A673 (cell line): ENCODE measurements at regions not wholly inside any gene's neighbourhood (a gene's known extent, or its start where the extent isn't known, plus 50 kb on each side); places are given as distances from the start of the nearest gene placed in this dataset.

Experiments
- BruUV-seq: library from RNA; stranded (reverse); fragments of 400-500 nt; replicated peaks from 2 replicates; lab custom pipeline; 2021; lab: Mats Ljungman, UMichigan
- CTCF ChIA-PET: fragments of 300-600 bp; sonication (Branson Sonifier 250); formaldehyde crosslinking; loops from one replicate; lab custom pipeline; 2022; ENCODE audit warnings: antibody characterized with exemption; lab: Charles Lee
- POLR2A ChIA-PET: fragments of 300-600 bp; sonication (Branson Sonifier 250); formaldehyde crosslinking; loops from one replicate; lab custom pipeline; 2022; ENCODE audit warnings: antibody characterized with exemption; ENCODE audit not compliant: low non-redundant PET; lab: Charles Lee
- DNase-seq: peaks from one replicate; pipeline ENCODE4 v3.0.0-alpha.2; 2015; ENCODE audit warnings: low spot score
- H3K27ac ChIP-seq: fragments of 200-600 bp; sonication (generic); 2 replicates; pipeline ENCODE4 v1.5.1; 2016; ENCODE audit warnings: mixed run types, low read depth, mild to moderate bottlenecking, mixed read lengths, antibody characterized with exemption, low read length; ENCODE audit not compliant: poor library complexity, severe bottlenecking
- H3K27me3 ChIP-seq: fragments of 200-600 bp; sonication (generic); replicated peaks from 2 replicates; pipeline ENCODE4 v1.6.1; 2017; ENCODE audit warnings: mixed run types, low read depth, mild to moderate bottlenecking, mixed read lengths, antibody characterized with exemption, low read length; ENCODE audit not compliant: insufficient read depth, poor library complexity
- H3K36me3 ChIP-seq: fragments of 200-600 bp; sonication (generic); 2 replicates; pipeline ENCODE4 v1.6.1; 2016; ENCODE audit warnings: mixed run types, mild to moderate bottlenecking, mixed read lengths, antibody characterized with exemption, low read length; ENCODE audit not compliant: insufficient read depth, poor library complexity, severe bottlenecking
- H3K4me1 ChIP-seq: fragments of 200-600 bp; sonication (generic); 2 replicates; pipeline ENCODE4 v1.6.1; 2017; ENCODE audit warnings: mixed run types, mild to moderate bottlenecking, mixed read lengths, antibody characterized with exemption, low read length; ENCODE audit not compliant: insufficient read depth, poor library complexity, severe bottlenecking
- H3K4me3 ChIP-seq: fragments of 200-600 bp; sonication (generic); 2 replicates; pipeline ENCODE4 v1.5.1; 2016; ENCODE audit warnings: low read depth, mixed run types, mild to moderate bottlenecking, mixed read lengths, low read length; ENCODE audit not compliant: poor library complexity, severe bottlenecking
- H3K9me3 ChIP-seq: fragments of 200-600 bp; sonication (generic); 2 replicates; pipeline ENCODE4 v1.6.1; 2016; ENCODE audit warnings: mixed run types, low read depth, mild to moderate bottlenecking, mixed read lengths, antibody characterized with exemption, low read length; ENCODE audit not compliant: poor library complexity, severe bottlenecking
- EZH2 ChIP-seq: fragments of 200-600 bp; sonication (generic); IDR thresholded peaks from 2 replicates; pipeline ENCODE4 v1.6.1; 2017; ENCODE audit warnings: borderline replicate concordance, low read depth, mild to moderate bottlenecking, mixed read lengths, antibody characterized with exemption, low read length; ENCODE audit not compliant: poor library complexity, severe bottlenecking
- intact Hi-C: fragments of 100-400 bp; cut with micrococcal nuclease; formaldehyde crosslinking; loops from one replicate; pipeline ENCODE4 v1.10.0; 2022; ENCODE audit not compliant: unreplicated experiment
- TF ChIP-seq, protein P1 (sequence below): fragments of 300-800, 200-600 bp; sonication (generic); conservative IDR thresholded peaks from 2 replicates; pipeline ENCODE4 v1.5.1; 2017; ENCODE audit warnings: low read depth, mild to moderate bottlenecking, antibody characterized with exemption, low read length, moderate library complexity, mixed read lengths

GRCh38 chr16:66121466-66121865 is 245.0 kb upstream of the CDH5 start:
- Histone ChIP-seq H3K27ac (no peak overlapping the region), H3K9me3 (no peaks in the 10 kb centered on the region), H3K27me3 (no peaks in the 10 kb centered on the region), H3K4me1 (no peaks in the 10 kb centered on the region), H3K4me3 (no peak overlapping the region), H3K36me3 (no peaks in the 10 kb centered on the region)
- intact Hi-C loops = no loop called here
- TF ChIP-seq, protein P1, sequence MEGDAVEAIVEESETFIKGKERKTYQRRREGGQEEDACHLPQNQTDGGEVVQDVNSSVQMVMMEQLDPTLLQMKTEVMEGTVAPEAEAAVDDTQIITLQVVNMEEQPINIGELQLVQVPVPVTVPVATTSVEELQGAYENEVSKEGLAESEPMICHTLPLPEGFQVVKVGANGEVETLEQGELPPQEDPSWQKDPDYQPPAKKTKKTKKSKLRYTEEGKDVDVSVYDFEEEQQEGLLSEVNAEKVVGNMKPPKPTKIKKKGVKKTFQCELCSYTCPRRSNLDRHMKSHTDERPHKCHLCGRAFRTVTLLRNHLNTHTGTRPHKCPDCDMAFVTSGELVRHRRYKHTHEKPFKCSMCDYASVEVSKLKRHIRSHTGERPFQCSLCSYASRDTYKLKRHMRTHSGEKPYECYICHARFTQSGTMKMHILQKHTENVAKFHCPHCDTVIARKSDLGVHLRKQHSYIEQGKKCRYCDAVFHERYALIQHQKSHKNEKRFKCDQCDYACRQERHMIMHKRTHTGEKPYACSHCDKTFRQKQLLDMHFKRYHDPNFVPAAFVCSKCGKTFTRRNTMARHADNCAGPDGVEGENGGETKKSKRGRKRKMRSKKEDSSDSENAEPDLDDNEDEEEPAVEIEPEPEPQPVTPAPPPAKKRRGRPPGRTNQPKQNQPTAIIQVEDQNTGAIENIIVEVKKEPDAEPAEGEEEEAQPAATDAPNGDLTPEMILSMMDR = no peak
- no peak for TF ChIP-seq EZH2
- POLR2A ChIA-PET = no interaction called here
- BruUV-seq = no TSS peak
- no peak for DNase-seq
- CTCF ChIA-PET = no interaction called here

GRCh38 chr16:66120656-66121055 is 245.8 kb upstream of the CDH5 start:
- no peaks in the 10 kb centered on the region for H3K27me3 ChIP-seq
- H3K4me3 ChIP-seq = no peak overlapping the region
- CTCF ChIA-PET = no interaction called here
- no peaks in the 10 kb centered on the region for H3K4me1 ChIP-seq
- TF ChIP-seq EZH2 = no peak
- TF ChIP-seq, protein P1 = no peak
- DNase-seq = no peak
- H3K9me3 ChIP-seq = no peaks in the 10 kb centered on the region
- POLR2A ChIA-PET = no interaction called here
- no TSS peak for BruUV-seq
- H3K27ac ChIP-seq = no peak overlapping the region
- intact Hi-C loops = no loop called here
- no peaks in the 10 kb centered on the region for H3K36me3 ChIP-seq

DNA sequence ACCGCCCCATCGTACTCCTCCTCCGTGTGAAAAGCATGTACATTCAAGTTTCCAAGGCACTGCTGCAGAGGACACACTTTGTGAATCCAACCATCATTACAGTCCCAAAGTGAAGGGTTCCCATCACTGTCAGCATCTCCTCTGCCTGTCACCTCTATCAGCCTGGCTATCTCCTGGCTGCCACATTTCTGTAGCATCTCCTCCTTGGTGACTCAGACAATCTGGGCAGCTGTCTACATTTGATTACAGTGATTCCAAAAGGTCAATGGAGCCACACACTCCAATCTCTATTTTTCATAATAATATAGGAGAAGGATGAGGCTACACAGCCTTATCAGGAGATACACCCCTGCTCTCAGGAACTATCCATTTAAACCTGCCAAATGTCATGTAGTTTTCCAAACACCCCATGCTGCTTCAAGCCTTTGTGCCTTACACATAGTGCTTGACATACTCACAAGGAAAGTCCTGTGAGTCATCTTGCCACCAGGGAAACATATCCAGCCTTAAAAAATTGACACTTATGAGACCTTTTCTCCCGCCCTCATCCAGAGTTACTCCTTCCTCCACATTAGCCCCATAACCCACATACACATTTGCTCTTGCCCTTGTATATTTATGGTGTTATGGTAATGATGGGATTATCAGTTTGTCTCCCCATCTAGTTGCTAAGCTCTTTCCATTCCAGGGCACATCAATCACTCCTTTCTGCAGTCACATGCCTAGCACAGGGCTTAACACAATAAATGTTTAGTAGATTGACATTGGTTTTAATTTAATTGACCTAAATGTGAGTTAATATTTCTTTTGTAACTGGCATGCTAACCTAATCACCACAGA is 250.1 kb upstream of the CDH5 start:
- TF ChIP-seq EZH2 = no peak
- TF ChIP-seq, protein P1 = no peak
- no peaks in the 10 kb centered on the region for H3K9me3 ChIP-seq
- DNase-seq = peak; percentile 34
- H3K4me1 ChIP-seq = no peaks in the 10 kb centered on the region
- H3K36me3 ChIP-seq = no peaks in the 10 kb centered on the region
- no peaks in the 10 kb centered on the region for H3K27me3 ChIP-seq
- no peak overlapping the region for H3K27ac ChIP-seq
- intact Hi-C loops = no loop called here
- POLR2A ChIA-PET = no interaction called here
- BruUV-seq = no TSS peak
- CTCF ChIA-PET = no interaction called here
- no peak overlapping the region for H3K4me3 ChIP-seq
